Coronary artery (tissue), 2 donors: ENCODE measurements at regions not wholly inside any gene's neighbourhood (a gene's known extent, or its start where the extent isn't known, plus 50 kb on each side); places are given as distances from the start of the nearest gene placed in this dataset.

Experiments
- DNase-seq: peaks from one replicate; pipeline ENCODE4 v3.0.0-alpha.2; 2017; ENCODE audit warnings: low spot score
- H3K27ac ChIP-seq, 2 donors: fragments of 200-600 bp; sonication (generic); one replicate each; pipeline ENCODE4 v1.5.1; 2016 to 2019
- H3K4me3 ChIP-seq: fragments of 200-600 bp; sonication (generic); 2 replicates; pipeline ENCODE4 v1.5.1; 2016; ENCODE audit warnings: mild to moderate bottlenecking, moderate library complexity
- CTCF ChIP-seq: fragments of 200-600 bp; sonication (generic); IDR thresholded peaks from one replicate; pipeline ENCODE4 v1.5.1; 2019; ENCODE audit warnings: antibody characterized with exemption

- no peak for TF ChIP-seq CTCF
- H3K27ac ChIP-seq, result no peak overlapping the region
- H3K4me3 ChIP-seq, result no peak overlapping the region
- no peak for DNase-seq
Observed at GRCh38 chr2:118728984-118729383, 118.5 kb downstream of the EN1 start.

- no peak for TF ChIP-seq CTCF
- no peak overlapping the region for H3K27ac ChIP-seq
- DNase-seq, result no peak
- H3K4me3 ChIP-seq, result no peak overlapping the region
Observed at GRCh38 chr2:118726821-118727220, 120.6 kb downstream of the EN1 start.

GRCh38 chr2:118723394-118723793, 124.1 kb downstream of the EN1 start:
- no peak for TF ChIP-seq CTCF
- H3K4me3 ChIP-seq, result no peak overlapping the region

GRCh38 chr2:118722976-118723375, 124.5 kb downstream of the EN1 start:
- no peak for TF ChIP-seq CTCF
- Histone ChIP-seq H3K4me3 (no peak overlapping the region), H3K27ac (no peak overlapping the region)
- DNase-seq, result no peak

More at GRCh38 chr2:118723394-118723793, 124.1 kb downstream of the EN1 start:
- DNase-seq, result no peak
- H3K27ac ChIP-seq, result no peak overlapping the region

DNA sequence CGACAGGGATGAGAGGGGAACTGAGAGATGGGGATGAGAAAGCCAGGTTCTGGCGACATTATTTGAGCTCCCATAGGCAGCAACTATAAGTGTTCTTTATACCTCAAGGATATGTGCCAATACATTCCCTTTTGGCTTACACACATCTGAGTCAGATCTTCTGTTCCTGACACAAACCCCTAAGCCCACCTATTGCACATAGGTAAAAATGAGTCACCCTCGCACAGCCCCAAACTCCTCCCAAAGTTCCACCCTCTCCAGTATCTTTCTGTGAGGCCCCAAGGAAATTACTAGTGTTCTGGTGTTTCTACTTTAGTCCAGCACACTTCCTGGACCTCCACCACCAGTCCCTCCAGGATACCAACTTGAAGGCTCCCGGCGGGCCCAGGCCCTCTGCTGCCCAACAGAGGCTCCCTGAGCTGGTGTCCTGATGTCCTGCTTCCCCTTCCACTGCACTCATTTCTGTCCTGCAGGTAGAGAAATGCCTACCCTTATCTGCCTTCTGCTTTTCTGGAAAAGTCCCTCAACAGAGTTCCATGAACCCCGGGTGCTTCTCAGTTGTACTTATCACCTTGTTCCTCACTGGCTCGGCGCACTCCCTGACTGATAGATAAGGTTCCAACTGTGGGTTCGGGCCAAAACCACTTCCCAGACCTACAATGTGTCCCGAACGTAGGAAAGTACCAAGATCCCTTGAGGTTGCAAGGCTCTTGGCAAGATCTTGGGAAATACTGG, 125.5 kb downstream of the EN1 start:
- DNase-seq, result no peak
- H3K27ac ChIP-seq, result no peak overlapping the region
- TF ChIP-seq CTCF, result no peak
- H3K4me3 ChIP-seq, result no peak overlapping the region

GRCh38 chr2:118720866-118721265, 126.6 kb downstream of the EN1 start:
- no peak for DNase-seq
- H3K27ac ChIP-seq, result no peak overlapping the region
- H3K4me3 ChIP-seq, result no peak overlapping the region
- TF ChIP-seq CTCF, result no peak

DNA sequence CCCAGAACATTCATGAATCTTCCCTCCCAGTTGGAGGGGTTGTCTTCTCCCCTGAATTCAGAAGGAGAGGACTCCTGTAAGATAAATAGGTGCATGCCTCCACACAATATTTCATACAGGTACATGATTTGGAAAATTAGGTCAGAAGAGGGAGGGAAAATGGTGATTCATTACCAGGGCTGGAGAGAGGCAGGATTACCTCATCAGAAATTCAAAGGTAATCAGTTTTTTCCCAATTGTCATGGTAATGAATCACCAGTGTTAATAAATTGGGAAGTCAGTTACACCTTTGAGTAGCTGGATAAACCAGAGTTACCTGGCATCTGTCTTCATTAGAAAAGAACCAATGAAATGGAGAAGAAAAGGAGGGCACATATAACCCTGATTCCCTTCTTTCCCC, 128.5 kb downstream of the EN1 start:
- no peak for DNase-seq
- H3K27ac ChIP-seq, result no peak overlapping the region
- H3K4me3 ChIP-seq, result no peak overlapping the region
- no peak for TF ChIP-seq CTCF
